Neuron (in vitro differentiated cells): ENCODE measurements at regions not wholly inside any gene's neighbourhood (a gene's known extent, or its start where the extent isn't known, plus 50 kb on each side); places are given as distances from the start of the nearest gene placed in this dataset.
A peak's percentile ranks its signal among the peaks of the same experiment; 100 is the strongest.
"Not testable (repeated sequence)": the region's sequence is repeated elsewhere in the genome, so short reads cannot be mapped to it uniquely, and the experiment has no call there.

Experiments
- H2AFZ ChIP-seq: one replicate; pipeline ENCODE4 v1.6.1; 2013; ENCODE audit warnings: low read depth, mild to moderate bottlenecking, inconsistent platforms, low read length, moderate library complexity
- H3K27me3 ChIP-seq: one replicate; pipeline ENCODE4 v1.6.1; 2013; ENCODE audit warnings: low read length; ENCODE audit not compliant: insufficient read depth
- H3K36me3 ChIP-seq: one replicate; pipeline ENCODE4 v1.6.1; 2013; ENCODE audit warnings: low read length; ENCODE audit not compliant: insufficient read depth
- H3K4me1 ChIP-seq: one replicate; pipeline ENCODE4 v1.6.1; 2013; ENCODE audit warnings: low read length; ENCODE audit not compliant: insufficient read depth
- H3K4me3 ChIP-seq: 2 replicates; pipeline ENCODE4 v1.5.1; 2013; ENCODE audit warnings: mild to moderate bottlenecking, low read length, moderate library complexity
- H3K9me3 ChIP-seq: one replicate; pipeline ENCODE4 v1.6.1; 2013; ENCODE audit warnings: low read length

- Histone ChIP-seq H3K4me3 (no peak overlapping the region), H3K9me3 (peaks cover 2% of the 10 kb centered on the region)
Measured at GRCh38 chr7:104074529-104074928, 85.1 kb upstream of the RELN start.

DNA sequence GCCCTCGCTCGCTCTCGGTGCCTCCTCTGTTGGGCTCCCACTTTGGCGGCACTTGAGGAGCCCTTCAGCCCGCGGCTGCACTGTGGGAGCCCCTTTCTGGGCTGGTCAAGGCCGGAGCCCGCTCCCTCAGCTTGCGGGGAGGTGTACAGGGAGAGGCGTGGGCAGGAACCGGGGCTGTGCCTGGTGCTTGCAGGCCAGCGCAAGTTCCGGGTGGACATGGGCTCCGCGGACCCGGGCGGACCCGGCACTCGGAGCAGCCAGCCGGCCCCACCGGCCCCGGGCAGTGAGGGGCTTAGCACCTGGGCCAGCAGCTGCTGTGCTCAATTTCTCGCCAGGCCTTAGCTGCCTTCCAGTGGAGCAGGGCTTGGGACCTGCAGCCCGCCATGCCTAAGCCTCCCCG is 82.2 kb upstream of the RELN start:
- H3K4me3 ChIP-seq, H3K27me3 ChIP-seq, H3K4me1 ChIP-seq, H3K36me3 ChIP-seq, H2AFZ ChIP-seq, H3K9me3 ChIP-seq: not testable (repeated sequence)

More at GRCh38 chr7:104074529-104074928, 85.1 kb upstream of the RELN start:
- Histone ChIP-seq H3K4me1 (no peaks in the 10 kb centered on the region), H3K27me3 (no peaks in the 10 kb centered on the region), H3K36me3 (no peaks in the 10 kb centered on the region), H2AFZ (no peak overlapping the region)

DNA sequence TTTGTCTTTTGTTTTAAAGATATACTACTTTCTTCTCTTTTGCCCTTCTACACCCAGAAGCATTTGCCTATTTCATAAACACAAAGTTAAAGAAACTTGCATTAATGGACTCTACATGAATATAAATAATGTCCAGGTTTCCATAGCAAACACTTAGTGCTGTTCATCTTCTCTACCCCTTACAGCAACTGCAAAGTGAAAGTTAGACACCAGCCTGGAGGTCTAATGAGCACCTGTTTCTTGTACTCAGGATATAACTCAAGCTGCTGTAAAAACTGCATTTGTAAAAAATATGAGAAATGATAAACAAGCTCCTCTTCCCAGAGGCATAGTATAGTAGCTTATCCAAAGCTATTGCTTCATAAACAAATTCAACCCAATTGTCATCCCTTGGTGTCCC is 76.0 kb upstream of the RELN start:
- Histone ChIP-seq H3K36me3 (no peaks in the 10 kb centered on the region), H3K9me3 (no peaks in the 10 kb centered on the region), H3K4me1 (no peaks in the 10 kb centered on the region)

DNA sequence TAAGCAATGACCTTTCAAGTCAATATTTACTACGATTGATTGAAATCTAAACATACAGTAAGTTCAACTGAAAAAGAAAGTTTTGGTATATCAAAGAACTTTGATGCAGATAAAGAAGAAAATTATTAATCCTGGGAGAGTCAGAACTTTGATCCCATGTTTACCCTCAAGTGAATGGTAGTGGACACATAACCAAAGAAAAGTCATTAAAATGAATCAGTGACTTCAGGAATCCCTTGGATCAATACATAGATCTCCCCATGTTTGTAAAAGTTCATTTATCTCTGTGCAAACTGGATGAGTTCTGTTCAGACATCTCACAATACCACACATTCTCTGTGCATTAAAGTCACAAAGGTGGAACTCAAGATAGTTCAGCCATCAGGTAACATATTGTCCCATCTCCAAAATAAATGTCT is 75.5 kb upstream of the RELN start:
- Histone ChIP-seq H2AFZ (no peak overlapping the region), H3K36me3 (no peaks in the 10 kb centered on the region), H3K9me3 (no peaks in the 10 kb centered on the region), H3K27me3 (no peaks in the 10 kb centered on the region), H3K4me1 (no peaks in the 10 kb centered on the region), H3K4me3 (no peak overlapping the region)

More for the DNA sequence above, 76.0 kb upstream of the RELN start:
- Histone ChIP-seq H2AFZ (no peak overlapping the region), H3K27me3 (no peaks in the 10 kb centered on the region), H3K4me3 (no peak overlapping the region)

DNA sequence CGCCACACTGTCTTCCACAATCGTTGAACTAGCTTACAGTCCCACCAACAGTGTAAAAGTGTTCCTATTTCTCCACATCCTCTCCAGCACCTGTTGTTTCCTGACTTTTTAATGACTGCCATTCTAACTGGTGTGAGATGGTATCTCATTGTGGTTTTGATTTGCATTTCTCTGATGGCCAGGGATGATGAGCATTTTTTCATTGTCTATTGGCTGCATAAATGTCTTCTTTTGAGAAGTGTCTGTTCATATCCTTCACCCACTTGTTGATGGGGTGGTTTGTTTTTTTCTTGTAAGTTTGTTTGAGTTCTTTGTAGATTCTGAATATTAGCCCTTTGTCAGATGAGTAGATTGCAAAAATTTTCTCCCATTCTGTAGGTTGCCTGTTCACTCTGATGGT is 74.3 kb upstream of the RELN start:
- H2AFZ ChIP-seq, H3K4me1 ChIP-seq, H3K36me3 ChIP-seq, H3K9me3 ChIP-seq, H3K4me3 ChIP-seq, H3K27me3 ChIP-seq: not testable (repeated sequence)

- peaks cover 4% of the 10 kb centered on the region for H3K9me3 ChIP-seq
- H3K4me3 ChIP-seq = no peak overlapping the region
- no peaks in the 10 kb centered on the region for H3K4me1 ChIP-seq
- H3K36me3 ChIP-seq = no peaks in the 10 kb centered on the region
- H3K27me3 ChIP-seq = no peaks in the 10 kb centered on the region
- no peak overlapping the region for H2AFZ ChIP-seq
Measured at GRCh38 chr7:104061652-104062051, 72.2 kb upstream of the RELN start.

DNA sequence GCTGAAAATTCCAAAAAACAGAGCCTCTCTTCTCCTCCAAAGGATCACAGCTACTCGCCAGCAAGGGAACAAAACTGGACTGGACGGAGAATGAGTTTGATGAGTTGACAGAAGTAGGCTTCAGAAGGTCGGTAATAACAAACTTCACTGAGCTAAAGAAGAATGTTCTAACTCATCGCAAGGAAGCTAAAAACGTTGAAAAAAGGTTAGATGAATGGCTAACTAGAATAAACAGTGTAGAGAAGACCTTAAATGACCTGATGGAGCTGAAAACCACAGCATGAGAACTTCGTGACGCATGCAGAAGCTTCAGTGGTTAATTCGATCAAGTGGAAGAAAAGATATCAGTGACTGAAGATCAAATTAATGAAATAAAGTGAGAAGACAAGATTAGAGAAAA is 70.4 kb upstream of the RELN start:
- H3K4me3 ChIP-seq, H3K27me3 ChIP-seq, H3K4me1 ChIP-seq, H3K9me3 ChIP-seq, H3K36me3 ChIP-seq, H2AFZ ChIP-seq: not testable (repeated sequence)

DNA sequence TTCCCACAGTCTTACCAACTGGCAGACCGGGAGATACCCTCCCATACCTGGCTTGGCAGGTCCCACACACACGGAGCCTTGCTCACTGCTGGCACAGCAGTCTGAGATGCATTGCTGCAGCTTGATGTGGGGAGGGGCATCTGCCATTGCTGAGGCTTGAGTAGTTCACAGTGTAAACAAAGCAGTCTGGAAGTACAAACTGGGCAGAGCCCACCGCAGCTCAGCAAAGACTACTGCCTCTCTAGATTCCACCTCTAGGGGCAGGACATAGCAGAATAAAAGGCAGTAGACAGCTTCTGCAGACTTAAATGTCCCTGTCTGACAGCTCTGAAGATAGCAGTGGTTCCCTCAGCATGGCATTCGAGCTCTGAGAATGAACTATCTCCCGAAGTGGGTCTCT is 69.6 kb upstream of the RELN start:
- peaks cover 4% of the 10 kb centered on the region for H3K9me3 ChIP-seq
- H3K27me3 ChIP-seq = no peaks in the 10 kb centered on the region
- no peak overlapping the region for H2AFZ ChIP-seq
- no peaks in the 10 kb centered on the region for H3K4me1 ChIP-seq
- no peaks in the 10 kb centered on the region for H3K36me3 ChIP-seq
- H3K4me3 ChIP-seq = no peak overlapping the region

GRCh38 chr7:104054362-104054761 is 64.9 kb upstream of the RELN start:
- H3K4me1 ChIP-seq = peaks cover 4% of the 10 kb centered on the region
- no peak overlapping the region for H3K4me3 ChIP-seq
- no peak overlapping the region for H2AFZ ChIP-seq
- no peaks in the 10 kb centered on the region for H3K36me3 ChIP-seq
- peaks cover 4% of the 10 kb centered on the region for H3K9me3 ChIP-seq
- no peaks in the 10 kb centered on the region for H3K27me3 ChIP-seq

- no peak overlapping the region for H2AFZ ChIP-seq
Measured at GRCh38 chr7:104052979-104053378, 63.5 kb upstream of the RELN start.

GRCh38 chr7:104048055-104048454 is 58.6 kb upstream of the RELN start:
- Histone ChIP-seq H2AFZ (peak overlapping the region; percentile 32), H3K4me1 (peaks cover 26% of the 10 kb centered on the region), H3K9me3 (no peaks in the 10 kb centered on the region), H3K4me3 (peak overlapping the region; percentile 26), H3K36me3 (no peaks in the 10 kb centered on the region), H3K27me3 (no peaks in the 10 kb centered on the region)

More at GRCh38 chr7:104052979-104053378, 63.5 kb upstream of the RELN start:
- Histone ChIP-seq H3K36me3 (no peaks in the 10 kb centered on the region), H3K27me3 (no peaks in the 10 kb centered on the region), H3K4me1 (peaks cover 16% of the 10 kb centered on the region), H3K9me3 (no peaks in the 10 kb centered on the region), H3K4me3 (no peak overlapping the region)

DNA sequence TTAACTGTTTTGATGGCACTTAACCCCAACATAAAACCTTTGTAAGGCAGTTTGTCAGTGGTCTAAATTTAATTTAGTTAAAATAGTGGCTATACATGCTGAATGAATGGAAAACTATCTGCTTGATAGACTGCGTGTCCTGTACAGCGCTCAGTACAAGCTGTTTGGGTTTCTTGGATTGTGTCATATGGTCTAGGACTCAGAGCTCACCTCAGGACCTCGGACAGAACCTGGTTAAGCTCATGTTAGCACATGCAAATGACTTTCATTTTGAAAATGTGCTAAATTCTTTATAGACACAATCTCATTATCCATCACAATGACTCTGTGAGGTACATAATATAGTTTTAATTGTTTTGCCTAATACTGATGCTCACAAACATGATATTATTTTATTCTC is 55.7 kb upstream of the RELN start:
- H3K4me1 ChIP-seq = peaks cover 33% of the 10 kb centered on the region
- no peaks in the 10 kb centered on the region for H3K9me3 ChIP-seq
- H2AFZ ChIP-seq = no peak overlapping the region
- H3K36me3 ChIP-seq = no peaks in the 10 kb centered on the region
- no peaks in the 10 kb centered on the region for H3K27me3 ChIP-seq
- no peak overlapping the region for H3K4me3 ChIP-seq

GRCh38 chr7:104040666-104041065 is 51.2 kb upstream of the RELN start:
- Histone ChIP-seq H3K27me3 (peaks cover 2% of the 10 kb centered on the region), H3K4me3 (no peak overlapping the region), H3K36me3 (no peaks in the 10 kb centered on the region)

GRCh38 chr7:104039363-104039762 is 49.9 kb upstream of the RELN start:
- Histone ChIP-seq H3K4me1 (peaks cover 7% of the 10 kb centered on the region), H3K36me3 (no peaks in the 10 kb centered on the region), H3K27me3 (peaks cover 2% of the 10 kb centered on the region), H3K9me3 (no peaks in the 10 kb centered on the region), H3K4me3 (no peak overlapping the region), H2AFZ (no peak overlapping the region)

More at GRCh38 chr7:104040666-104041065, 51.2 kb upstream of the RELN start:
- Histone ChIP-seq H3K9me3 (no peaks in the 10 kb centered on the region), H3K4me1 (peaks cover 7% of the 10 kb centered on the region), H2AFZ (no peak overlapping the region)
